C4-2B (cell line): ENCODE measurements at regions not wholly inside any gene's neighbourhood (a gene's known extent, or its start where the extent isn't known, plus 50 kb on each side); places are given as distances from the start of the nearest gene placed in this dataset.

ENCODE experiments used
- CTCF ChIP-seq: fragments of 450-650 bp; conservative IDR thresholded peaks from 2 replicates; pipeline ENCODE4 v1.5.1; 2017; ENCODE audit warnings: mild to moderate bottlenecking
- ZFX ChIP-seq: fragments of 450-650 bp; IDR thresholded peaks from 2 replicates; pipeline ENCODE4 v1.6.1; 2017

GRCh38 chr22:49393526-49393925, 434.1 kb downstream of the BRD1 start:
- TF ChIP-seq CTCF = no peak
- no peak for TF ChIP-seq ZFX
